ENCODE measurements at regions not wholly inside any gene's neighbourhood (a gene's known extent, or its start where the extent isn't known, plus 50 kb on each side); places are given as distances from the start of the nearest gene placed in this dataset.

- TF ChIP-seq CTCF (IDR thresholded peaks at IDR 0.05), result no peak
- no peak for TF ChIP-seq POLR2A (IDR thresholded peaks at IDR 0.05)
Observed at GRCh38 chr5:158166424-158166823, 307.5 kb upstream of the CLINT1 start.
